ENCODE measurements at regions not wholly inside any gene's neighbourhood (a gene's known extent, or its start where the extent isn't known, plus 50 kb on each side); places are given as distances from the start of the nearest gene placed in this dataset.

DNA sequence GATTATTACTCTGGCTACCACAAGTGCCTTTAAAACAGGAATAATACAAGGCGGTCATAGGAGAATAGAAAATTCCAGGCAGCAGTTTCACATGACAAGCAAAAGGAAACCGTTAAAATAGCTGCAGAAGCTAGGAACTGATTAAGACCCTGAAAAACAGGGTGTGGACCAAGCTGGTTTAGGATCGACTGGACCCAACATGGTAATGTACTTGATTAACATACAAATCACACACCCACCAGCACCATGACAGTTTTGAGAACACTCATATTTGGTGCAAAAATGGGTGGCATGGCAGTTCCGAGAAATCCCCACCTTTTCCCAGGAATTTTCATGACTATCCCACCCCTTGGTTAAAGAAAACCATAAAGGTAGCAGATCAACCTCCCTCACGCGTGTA lies 51.9 kb upstream of the TMEM163 start:
- DNase-seq (ENCODE audit: low read depth in 2 of 2), result no peak

DNA sequence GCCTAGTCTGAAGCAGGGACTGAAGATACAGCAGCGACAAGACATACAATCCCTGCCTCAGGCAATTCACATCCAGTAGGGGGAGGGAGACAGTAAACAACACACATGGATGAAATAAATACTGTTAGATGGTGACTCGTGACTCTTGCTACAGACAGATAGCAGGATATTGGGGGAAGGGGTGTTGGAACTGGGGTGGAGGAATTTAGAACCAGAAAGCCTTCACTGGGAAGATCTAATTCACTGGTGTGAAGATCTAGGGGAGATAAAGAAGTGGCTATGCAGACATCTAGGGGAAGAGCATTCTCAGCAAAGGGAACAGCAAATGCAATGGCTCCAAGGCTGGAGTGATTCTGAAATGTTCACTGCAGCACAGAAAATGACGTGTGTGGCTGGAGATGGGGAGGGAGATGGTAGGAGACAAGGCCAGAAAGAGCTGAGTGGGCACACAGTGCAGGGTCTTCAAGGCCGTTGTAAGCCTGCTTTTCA lies 52.6 kb upstream of the TMEM163 start:
- no peak for DNase-seq (ENCODE audit: low read depth in 2 of 2)

DNA sequence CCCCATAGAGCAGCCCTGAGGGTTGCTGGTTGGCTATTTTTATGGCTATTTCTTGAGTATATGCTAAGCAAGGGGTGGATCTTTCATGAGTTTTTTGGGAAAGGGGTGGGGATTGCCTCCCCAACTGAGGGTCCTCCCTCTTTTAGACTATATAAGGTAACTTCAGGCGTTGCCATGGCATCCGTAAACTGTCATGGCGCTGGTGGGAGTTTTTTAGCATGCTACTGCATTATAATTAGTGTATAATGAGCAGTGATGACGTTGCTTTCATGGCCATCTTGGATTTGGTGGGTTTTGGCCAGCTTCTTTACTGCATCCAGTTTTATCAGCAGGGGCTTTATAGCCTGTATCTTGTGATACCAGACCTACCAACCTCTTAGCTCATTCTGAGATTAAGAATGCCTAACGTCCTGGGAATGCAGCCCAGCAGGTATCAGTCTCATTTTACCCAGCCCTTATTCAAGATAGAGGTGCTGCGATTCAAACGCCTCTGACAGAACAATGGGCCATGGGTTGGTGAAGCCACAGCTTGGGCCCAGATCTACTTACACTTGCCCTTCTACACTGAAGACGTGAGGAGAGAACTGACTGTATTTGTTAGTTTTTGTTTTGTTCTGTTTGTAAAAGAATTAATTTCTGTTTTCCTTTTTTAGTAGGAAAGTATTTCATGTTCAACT lies 53.8 kb upstream of the TMEM163 start:
- no peak for DNase-seq (ENCODE audit: low read depth in 2 of 2)

DNA sequence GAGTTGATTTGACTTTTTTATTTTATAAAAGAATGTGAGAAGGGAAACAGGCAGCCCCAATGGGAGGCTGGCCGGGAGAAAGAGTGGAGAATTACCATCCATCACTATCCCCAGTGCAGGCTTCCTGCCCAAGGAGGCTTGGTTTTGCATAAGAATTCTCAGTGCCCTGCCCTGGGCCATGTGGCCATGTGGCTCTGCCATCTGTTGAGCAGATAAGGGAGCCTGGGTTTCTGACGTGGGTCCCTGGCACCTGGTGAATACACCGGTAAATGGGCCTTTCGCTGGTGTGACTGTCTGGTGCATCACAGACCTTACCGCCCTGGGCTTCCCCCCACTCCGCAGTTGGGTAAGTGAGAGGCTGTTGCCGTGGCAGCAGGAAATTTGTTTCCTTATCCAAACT lies 54.5 kb upstream of the TMEM163 start:
- no peak for DNase-seq (ENCODE audit: low read depth in 2 of 2)

DNA sequence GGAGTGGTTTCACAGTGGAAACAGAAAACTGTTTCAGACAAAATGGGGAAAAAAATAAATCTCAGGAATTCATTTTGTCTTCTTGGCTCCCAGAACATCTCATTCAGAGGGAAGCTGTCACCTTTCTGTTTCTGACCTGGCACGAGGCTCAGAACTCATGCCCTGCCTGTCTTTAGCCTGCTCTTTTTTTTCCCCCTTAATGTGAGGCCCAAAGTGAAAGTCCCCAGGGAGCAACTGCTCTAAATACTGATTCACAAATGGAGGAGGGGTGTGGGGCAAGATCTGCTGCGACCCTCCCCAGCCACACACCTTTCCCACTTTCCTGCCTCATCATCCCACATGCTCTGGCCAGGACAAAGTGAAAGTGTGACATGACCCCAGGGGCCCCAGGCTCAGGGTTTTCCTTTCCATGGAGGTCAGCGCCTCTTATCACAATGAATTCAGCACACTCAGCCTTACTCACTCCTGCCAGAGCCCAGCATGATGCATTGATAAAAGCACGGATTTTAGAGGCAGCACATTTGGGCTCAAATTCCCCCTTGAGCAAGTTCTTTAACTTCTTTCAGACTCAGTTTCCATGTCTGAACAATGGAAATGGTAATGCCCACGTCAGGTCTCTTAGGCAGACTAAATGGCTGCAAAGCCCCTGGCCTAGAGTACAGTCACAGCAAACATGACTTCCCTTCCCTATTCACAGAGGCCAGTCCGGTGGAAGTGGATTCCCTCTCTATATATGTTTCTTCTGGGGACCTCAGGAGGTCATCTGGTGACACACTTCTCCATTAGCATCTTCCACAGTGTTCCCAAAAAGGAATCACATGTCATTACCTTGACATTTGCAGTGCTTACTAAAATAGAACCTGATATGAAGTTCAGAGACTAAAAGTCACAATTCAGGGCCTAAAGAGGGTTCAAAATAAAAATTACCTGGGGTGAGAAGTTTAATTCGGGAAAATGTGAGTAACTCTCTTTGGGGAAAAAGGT lies 55.3 kb upstream of the TMEM163 start:
- no peak for DNase-seq (ENCODE audit: low read depth in 2 of 2)

DNA sequence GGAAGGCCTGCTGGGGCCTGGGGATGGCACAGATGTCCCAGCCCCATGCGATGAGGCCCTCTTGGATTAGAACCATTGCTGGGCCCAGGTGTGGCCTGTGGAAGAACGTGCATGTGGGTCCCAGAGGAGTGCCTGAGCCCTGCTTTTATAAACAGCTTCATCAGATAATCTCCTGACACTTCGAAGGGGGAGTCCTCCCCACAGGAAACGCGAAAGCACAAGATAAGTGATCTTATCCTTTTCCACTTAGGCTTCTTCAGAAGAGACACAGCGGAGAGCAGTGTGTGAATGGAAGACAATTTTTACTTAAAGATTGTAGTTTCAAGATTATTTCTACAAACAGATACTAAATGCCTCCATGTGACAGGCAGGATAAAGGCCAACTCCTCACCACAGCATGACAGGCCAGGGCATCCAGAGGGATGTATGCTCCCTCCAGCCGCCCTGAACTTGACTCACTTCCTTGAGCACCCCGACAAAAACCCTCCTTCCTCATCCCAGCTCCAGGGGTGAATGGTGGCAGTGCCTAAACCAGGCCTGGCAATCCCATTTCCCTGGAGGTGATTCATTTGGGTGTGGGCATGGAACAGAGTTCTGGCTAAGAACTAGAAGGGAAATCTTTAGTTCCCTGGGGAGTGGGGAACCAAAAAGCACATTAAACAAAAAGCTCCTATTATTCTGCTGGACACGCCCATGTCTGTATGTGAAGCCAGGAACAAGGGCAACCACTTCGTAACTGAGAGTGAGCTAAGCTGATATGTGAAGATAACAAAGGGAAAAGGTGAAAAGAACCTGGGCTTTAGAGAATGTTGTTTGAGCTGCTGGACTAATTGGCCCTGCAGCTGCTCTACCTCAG lies 56.2 kb upstream of the TMEM163 start:
- no peak for DNase-seq (ENCODE audit: low read depth in 2 of 2)

DNA sequence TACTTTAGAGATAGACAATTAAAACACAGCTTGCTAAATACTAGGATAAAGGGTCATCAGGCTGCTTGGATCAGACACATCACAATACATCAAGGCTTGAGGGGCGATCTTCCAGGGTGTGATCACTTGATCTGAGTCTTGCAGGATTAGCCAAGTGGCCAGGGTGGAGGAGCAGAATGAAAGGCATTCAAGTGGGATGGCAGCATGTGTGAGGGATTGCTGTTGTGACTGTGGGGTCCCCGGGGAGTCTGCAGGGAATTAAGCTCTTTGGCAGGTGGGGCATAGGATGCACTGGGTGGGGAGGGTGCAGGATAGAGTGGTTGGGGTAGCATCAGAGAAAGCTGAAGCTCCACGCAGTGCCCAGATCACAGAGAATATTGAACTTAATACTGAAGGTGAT lies 58.0 kb upstream of the TMEM163 start:
- DNase-seq (ENCODE audit: low read depth in 2 of 2), result no peak

DNA sequence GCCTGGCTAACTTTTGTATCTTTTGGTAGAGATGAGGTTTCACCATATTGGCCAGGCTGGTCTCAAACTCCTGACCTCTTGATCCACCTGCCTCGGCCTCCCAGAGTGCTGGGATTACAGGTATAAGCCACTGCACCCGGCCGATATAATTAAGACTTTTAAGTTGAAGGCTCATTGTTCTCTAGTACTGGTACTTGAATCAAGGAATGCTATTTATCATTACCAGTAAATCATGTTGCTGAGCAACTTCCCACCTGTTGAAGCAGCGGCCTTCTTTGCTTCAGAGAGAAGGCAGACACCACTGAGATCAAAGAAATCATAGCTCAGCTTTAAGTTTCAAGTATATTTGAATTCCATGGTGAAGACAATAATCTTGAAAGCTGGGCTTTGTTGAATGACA lies 58.8 kb upstream of the TMEM163 start:
- no peak for DNase-seq (ENCODE audit: low read depth in 2 of 2)

DNA sequence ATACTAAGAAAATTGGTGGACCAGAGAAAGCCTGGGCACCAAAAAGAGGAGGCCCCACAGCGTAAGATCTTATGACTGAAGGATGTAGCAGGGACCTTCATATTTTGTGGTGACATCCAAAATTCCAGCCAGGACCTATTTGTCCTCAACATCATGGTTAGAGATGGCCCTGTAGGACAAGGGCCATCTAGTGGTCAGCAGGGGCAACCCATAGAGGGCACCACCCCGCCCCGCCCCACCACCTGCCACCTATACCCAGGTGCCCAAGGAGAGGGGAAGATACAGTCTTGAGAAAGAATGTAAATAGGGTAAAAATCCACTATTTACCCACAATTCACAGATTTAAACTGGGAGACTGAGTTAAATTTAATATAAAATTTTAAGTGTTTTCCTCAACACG lies 59.6 kb upstream of the TMEM163 start:
- no peak for DNase-seq (ENCODE audit: low read depth in 2 of 2)

DNA sequence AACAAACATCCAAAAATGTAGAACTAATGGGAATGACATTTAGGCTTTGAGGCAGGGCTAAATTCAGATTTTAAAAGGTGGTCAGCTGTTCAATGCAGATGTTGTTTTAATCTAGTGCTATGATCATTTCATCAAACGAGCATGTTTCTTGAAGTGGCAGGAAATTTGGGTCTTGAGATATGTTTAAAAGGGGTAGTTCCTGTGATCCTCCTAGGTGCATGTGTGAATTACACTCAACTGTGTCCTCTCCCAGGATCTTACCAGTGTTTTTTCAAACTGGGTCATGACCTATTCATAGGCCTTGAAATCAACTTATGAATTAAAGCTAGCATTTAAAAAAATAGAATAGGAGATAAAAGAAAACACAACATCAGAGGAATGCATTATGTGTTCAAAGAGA lies 57.4 kb upstream of the ACMSD start:
- DNase-seq (ENCODE audit: low read depth in 2 of 2), result no peak

DNA sequence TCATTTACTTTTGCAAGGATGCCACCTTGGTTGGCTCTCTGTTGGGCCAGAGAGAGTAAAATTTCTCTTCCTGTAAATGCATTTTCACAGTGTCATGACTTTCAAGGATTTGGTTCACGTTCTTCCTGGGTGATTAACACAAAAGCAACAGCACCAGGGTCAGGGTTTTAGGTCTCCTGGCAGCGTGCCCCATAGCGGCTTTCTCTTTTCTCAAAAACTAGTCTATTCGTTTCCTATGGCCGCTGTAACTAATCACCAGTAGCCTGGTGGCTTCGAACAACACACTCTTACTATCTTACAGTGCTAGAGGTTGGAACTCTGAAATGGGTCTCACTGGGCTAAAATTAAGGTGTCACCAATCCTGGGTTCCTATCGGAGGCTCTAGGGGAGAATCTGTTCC lies 56.3 kb upstream of the ACMSD start:
- DNase-seq (ENCODE audit: low read depth in 2 of 2), result no peak

DNA sequence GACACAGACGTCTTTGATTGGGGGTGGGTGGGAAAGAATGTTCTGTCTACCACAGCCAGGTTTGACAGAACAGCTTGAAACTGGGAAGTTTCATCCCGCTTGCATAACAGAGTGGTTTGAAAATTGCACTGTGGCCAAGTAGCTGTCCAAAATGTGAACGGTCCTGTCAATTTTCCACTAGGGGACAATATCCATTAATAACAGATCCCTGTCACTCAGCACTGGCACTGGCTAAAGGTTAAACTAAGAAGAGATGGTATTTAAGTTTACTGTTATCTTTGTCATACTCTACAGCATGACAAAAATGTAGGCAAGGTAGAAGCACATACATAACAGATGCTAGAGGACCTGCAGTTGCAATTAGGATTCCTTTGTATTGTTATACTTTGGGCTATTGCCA lies 55.6 kb upstream of the ACMSD start:
- DNase-seq (ENCODE audit: low read depth in 2 of 2), result peak; percentile 4

DNA sequence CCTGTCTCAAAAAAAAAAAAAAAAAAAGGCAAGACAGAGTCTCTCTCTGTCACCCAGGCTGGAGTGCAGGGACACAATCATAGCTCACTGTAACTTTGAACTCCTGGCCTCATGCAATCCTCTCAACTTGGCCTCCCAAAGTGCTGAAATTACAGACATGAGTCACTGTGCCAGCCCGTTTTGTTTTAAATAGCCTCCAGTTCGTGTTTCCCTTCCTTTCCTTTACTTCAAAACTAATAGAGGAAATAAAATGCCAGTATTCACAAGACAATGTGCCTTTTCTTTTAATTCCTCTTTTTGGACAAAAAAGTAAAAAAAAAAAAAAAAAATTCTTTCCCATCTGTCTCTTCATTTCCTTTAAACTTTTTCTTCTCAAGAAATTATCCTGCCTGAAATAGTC lies 54.5 kb upstream of the ACMSD start:
- no peak for DNase-seq (ENCODE audit: low read depth in 2 of 2)

DNA sequence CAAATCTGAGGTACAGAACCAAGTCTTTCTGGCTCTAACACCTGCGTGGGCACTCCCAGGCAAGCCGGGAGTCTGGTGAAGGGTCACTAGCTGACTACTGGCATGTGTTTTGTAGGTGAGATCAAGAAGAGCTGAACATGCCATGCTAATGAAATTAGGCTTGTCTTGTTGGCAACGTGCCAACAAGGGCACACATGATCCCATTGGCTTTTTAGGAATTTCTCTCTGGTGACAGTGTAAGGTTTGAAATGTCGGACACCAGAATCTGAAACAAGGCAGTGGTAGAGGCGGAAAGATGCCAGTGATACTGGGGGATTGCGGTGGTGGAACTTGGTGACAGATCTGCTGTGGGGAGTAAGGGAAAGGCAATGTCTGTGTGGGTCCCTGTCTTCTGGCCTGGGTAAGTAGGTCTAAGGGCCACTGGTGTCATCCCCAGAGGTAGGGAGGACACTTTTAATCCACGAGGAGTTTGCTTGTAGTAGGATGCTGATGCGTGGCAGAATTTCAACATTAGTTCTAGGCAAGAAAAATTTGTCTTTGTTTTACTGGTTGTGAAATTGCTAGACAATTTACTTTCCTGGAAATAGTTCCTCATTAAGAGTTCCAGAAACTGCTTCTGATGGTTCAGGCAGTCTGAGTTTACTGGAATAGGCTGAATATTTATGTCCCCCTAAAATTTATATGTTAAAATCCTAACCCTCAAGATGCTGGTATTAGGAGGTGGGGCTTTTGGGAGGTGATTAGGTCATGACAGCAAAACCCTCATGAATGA lies 52.6 kb upstream of the ACMSD start:
- DNase-seq (ENCODE audit: low read depth in 2 of 2), result no peak

DNA sequence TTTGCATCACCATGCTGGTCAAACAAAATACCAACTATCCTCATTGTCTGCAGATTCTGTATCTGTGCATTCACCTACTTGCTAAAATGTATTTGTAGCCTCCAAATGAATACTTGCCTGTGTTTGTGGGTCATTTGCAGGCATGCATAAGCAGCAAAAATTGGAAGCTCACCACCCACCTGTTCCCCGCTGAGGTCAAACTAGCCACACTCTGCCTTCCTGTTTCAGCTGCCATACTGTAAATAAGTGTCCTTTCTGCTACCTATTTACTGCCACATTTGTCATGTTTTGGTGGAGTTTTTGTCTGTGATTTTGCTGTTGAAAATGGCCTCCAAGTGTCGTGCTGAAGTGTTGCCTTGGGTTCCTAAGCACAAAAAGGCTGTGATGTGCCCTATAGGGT lies 50.0 kb upstream of the ACMSD start:
- DNase-seq (ENCODE audit: low read depth in 2 of 2), result no peak

Data from fibroblast of skin of left quadriceps (primary cell).